ENCODE measurements at regions not wholly inside any gene's neighbourhood (a gene's known extent, or its start where the extent isn't known, plus 50 kb on each side); places are given as distances from the start of the nearest gene placed in this dataset.

GRCh38 chr7:47724335-47724982 lies 142.5 kb upstream of the TNS3 start:
- DNase-seq = no peak

- no peak for DNase-seq
Measured at GRCh38 chr7:47722126-47722525, 140.2 kb upstream of the TNS3 start.

- DNase-seq = no peak
Measured at GRCh38 chr7:47721670-47722069, 139.8 kb upstream of the TNS3 start.

GRCh38 chr7:47720907-47721244 lies 139.0 kb upstream of the TNS3 start:
- no peak for DNase-seq

GRCh38 chr7:47720141-47720906 lies 138.4 kb upstream of the TNS3 start:
- DNase-seq = no peak

- no peak for DNase-seq
Measured at GRCh38 chr7:47719675-47720074, 137.8 kb upstream of the TNS3 start.

GRCh38 chr7:47715631-47716068 lies 133.7 kb upstream of the TNS3 start:
- no peak for DNase-seq

GRCh38 chr7:47714669-47715607 lies 133.0 kb upstream of the TNS3 start:
- DNase-seq = no peak

GRCh38 chr7:47713595-47713994 lies 131.7 kb upstream of the TNS3 start:
- no peak for DNase-seq

GRCh38 chr7:47712416-47712815 lies 130.5 kb upstream of the TNS3 start:
- DNase-seq = no peak

GRCh38 chr7:47711776-47712175 lies 129.9 kb upstream of the TNS3 start:
- DNase-seq = no peak

GRCh38 chr7:47710201-47710935 lies 128.5 kb upstream of the TNS3 start:
- no peak for DNase-seq

GRCh38 chr7:47709451-47709850 lies 127.5 kb upstream of the TNS3 start:
- no peak for DNase-seq

GRCh38 chr7:47709051-47709450 lies 127.1 kb upstream of the TNS3 start:
- no peak for DNase-seq

- DNase-seq = no peak
Measured at GRCh38 chr7:47707583-47707982, 125.7 kb upstream of the TNS3 start.

- DNase-seq = no peak
Measured at GRCh38 chr7:47704936-47705335, 123.0 kb upstream of the TNS3 start.

GRCh38 chr7:47702080-47702479 lies 120.2 kb upstream of the TNS3 start:
- DNase-seq = no peak

- DNase-seq = no peak
Measured at GRCh38 chr7:47698386-47698785, 116.5 kb upstream of the TNS3 start.

- DNase-seq = no peak
Measured at GRCh38 chr7:47697543-47697942, 115.6 kb upstream of the TNS3 start.

GRCh38 chr7:47696152-47696710 lies 114.3 kb upstream of the TNS3 start:
- DNase-seq = no peak

GRCh38 chr7:47693216-47693615 lies 111.3 kb upstream of the TNS3 start:
- no peak for DNase-seq

- no peak for DNase-seq
Measured at GRCh38 chr7:47691988-47692387, 110.1 kb upstream of the TNS3 start.

Data from suppressor macrophage (primary cell).